SHP77 treated with DMSO at 0.1 percent for 48 hours (cell line): ENCODE measurements at regions not wholly inside any gene's neighbourhood (a gene's known extent, or its start where the extent isn't known, plus 50 kb on each side); places are given as distances from the start of the nearest gene placed in this dataset.
"Not testable (repeated sequence)": the region's sequence is repeated elsewhere in the genome, so short reads cannot be mapped to it uniquely, and the experiment has no call there.

ENCODE experiments used
- DNase-seq: peaks from one replicate; lab custom pipeline; 2025; lab: John Stamatoyannopoulos, UW

DNA sequence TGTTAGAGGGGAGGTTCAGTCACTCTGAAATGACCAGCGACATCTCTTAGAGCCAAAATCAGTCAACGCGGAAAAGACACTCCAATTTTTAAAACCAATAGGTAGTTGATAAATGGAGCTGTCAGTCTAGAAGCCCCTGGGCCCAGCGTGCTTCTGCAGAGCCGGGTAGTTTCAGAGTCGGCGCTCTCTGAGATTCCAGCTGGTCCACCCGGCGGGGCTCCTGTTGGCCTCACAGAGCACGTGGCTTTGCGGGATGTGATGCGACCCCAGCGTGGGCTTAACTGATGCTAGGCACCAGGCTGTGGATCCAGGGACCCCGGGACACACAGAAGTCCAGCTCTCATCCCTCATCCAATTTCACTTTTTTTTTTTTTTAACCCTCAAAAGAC, 245.9 kb downstream of the BCL2L11 start:
- DNase-seq: not testable (repeated sequence)

DNA sequence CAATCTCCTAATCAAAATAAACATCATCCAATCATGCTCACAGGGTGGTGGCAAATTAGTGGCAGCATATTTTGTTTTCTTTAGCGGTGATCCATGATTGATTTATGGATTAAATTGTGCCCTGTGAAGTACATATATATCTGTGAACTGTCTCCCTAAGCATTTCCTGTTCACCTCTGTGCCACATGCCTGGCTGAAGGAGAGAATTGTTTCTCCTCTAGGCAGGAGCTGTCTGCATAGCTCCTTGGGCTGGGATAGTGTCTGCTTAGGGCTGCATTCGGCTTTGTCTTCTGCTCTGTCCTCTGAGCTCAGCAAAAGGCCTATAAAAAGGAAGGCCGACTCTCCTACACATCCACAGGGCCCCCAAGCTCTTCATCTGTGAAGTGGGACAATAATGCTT, 246.4 kb downstream of the BCL2L11 start:
- not testable (repeated sequence) for DNase-seq

GRCh38 chr2:111367871-111368270, 247.2 kb downstream of the BCL2L11 start:
- DNase-seq: not testable (repeated sequence)

- not testable (repeated sequence) for DNase-seq
Measured at GRCh38 chr2:111368288-111368687, 247.6 kb downstream of the BCL2L11 start.

DNA sequence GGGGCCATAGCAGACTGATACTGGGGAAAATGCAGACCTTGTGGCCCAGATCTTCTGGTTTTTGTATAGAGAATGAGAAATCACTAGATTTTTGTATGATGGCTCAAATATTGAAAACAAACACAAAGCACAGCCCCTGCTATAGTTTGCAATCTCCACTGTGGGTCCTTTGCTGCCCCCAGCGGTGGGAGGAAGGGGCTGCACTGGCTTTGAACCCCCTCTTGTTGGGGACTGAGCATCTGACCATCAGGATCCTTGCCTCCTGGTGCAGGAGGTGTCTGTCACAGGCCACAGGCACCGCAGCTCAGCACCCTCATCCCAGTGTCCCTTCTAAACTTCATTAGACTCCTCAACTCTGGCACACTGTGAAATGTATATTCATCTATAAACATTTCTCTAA, 252.3 kb downstream of the BCL2L11 start:
- DNase-seq: not testable (repeated sequence)

DNA sequence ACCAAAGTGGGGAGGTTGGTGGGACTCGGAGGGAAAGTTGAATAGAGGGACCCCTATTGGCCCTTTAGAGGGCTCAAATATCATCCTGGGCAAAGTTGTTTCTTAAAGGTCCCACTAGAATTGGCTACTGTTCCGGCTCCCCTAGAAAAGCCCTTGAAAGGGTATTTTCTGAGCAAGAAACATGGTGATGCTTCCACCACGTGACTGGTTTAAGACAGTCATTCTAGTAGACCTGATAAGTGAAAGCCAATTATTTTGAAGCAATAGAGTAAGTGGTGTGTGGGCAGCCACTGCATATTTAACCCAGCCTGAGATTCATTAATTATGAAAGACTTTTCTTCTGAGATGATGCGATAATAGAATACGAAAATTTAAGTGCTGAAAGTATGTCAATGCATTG, 253.3 kb downstream of the BCL2L11 start:
- DNase-seq: not testable (repeated sequence)

DNA sequence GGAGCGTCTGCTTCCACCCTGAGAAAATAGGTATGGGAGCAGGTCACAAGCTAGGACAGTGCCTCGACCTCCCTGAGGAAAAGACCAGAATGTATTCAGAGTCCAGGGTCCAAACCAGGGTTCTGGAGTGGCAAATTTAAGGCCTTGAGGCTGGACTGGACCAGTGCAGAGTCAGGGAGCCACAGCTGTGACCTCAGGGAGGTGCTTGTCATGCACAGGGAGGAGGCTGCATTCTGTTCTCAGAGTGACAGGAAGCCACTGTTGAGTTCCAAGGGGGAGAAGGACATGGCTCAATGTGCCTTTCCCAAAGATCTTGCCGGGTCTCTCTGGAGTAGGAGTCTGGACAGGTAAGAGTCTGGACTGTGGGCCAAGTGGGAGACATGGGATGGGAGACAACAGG, 254.0 kb downstream of the BCL2L11 start:
- DNase-seq: not testable (repeated sequence)

- DNase-seq: not testable (repeated sequence)
Measured at GRCh38 chr2:111375320-111375883, 254.7 kb downstream of the BCL2L11 start.

DNA sequence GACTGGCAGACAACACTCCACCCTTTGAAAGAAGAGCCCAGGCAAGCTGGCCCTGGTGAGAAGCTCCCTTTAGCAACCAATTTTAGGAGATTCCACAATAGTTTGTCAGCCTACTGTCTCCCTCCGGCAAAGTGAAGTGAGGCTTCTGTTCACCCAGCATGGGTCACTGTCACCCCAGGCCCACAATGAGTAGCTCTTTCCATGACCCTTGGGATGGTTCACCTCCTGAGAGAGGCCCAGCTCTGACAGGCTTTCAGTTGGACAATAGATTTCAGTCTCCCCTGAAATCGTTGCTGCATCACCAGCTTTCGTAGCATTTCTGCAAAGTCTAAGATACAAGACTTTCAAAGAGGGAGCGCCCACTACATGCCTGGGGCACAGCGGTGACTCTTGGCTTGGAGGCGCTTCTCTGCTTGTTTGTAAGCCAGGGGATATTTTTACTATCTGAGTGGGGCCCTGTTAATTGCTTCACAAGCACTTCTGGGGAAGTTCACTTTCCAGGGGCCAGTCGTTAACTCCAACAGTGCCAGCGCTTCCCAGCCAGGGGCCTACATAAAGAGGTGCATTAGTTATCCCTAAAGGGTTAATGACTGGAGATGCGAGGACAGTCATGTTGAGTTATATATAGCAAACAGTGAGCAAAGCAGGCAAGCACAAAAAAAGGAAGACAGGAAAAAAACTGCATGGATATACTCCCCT, 255.7 kb downstream of the BCL2L11 start:
- DNase-seq: not testable (repeated sequence)

DNA sequence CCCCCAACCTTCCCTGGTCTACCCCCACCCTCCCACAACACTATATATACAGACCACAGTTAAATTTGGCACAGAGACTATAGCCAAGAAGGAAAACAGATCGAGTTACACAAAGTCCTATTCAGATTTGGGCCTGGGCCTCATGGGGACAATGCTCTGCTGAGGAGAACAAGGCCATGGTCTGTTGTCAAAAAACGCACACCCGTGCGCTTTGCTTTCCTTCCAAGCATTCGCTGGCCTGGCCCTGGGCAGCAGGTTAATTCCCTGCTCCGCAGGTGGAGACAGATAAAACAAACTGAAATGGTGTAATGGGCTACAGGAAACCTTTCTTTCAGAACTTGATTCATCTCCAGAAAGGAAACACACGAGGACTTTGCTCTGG, 256.2 kb downstream of the BCL2L11 start:
- DNase-seq: not testable (repeated sequence)

- DNase-seq: not testable (repeated sequence)
Measured at GRCh38 chr2:111377386-111377959, 256.8 kb downstream of the BCL2L11 start.

DNA sequence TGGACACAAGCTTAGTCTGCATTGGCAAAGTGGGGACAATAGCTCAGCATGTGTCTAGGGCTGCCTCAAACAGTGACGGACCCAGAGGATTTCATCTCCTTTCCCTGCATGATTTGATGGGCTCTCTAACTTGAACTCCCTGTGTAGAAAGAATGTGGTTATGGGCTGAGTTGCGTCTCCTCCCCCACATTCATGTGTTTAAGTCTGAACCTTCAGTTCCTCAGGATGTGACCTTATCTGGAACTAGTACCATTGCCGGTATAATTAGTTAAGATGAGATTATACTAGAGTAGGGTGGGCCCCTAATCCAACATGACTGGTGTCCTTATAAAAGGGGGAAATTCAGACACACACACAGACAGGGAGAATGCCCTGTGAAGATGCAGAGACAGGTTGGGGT, 257.6 kb downstream of the BCL2L11 start:
- not testable (repeated sequence) for DNase-seq

DNA sequence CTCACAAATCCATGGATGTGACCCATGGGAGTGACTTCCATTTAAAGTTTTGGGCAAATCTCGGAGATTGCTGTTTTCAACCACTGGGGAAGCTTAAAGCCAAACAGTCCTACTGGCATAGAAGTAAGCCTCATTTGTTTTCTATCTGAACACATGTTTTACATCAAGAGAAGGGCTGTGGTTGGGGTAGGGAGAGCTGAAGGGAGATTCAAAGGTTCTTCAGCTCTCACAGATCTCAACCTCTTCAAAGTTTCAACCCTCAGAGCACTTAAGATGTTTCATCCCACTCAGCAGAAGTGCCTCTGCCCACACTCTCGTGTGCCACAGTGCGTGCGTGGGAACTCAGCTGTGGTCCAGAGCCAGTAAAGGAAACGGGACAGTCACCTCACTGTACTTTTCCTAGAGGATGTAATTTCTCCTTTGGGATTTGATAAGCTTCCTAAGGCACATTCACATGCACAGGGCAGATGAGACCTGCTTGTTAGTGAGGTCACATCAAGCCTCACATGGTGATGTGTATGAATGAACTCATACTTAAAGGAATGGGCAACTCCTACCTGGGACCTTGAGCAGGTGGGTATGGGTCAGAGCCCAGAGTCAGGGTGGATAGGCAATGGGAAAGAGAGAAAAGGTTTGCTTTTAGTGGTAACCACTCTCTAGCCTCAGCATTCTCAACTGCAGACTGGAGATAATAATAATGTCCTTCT, 260.2 kb downstream of the BCL2L11 start:
- DNase-seq: not testable (repeated sequence)

DNA sequence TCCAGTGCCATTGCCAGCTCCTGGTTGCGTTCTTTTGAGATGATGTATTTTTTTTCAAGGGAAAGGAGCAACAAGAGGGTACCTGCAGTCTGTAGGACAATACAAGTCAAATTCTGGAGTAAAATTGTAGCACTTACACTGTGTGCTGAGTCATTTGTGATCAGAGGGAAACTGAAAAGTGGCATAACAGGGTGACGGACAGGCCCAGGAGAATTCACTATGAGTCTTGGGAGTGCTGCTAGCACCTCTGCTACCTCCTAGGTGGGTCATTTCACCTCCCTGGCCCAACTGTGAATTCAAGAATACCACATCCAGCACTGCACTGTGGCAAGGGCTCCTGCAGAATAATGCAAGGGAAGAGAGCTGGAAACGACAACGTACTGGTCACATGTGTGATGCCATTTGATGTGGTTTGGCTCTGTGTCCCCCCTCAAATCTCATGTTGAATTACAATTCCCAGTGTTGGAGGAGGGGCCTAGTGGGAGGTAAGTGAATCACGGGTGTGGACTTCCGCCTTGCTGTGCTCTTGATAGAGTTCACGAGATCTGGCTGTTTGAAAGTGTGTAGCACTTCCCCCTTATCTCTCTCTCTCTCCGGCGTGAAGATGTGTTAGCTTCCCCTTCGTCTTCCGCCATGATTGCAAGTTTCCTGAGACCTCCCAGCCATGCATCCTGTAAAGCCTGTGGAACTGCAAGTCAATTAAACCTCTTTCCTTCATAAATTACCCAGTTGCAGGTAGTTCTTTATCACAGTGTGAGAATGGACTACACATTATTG, 261.0 kb downstream of the BCL2L11 start:
- not testable (repeated sequence) for DNase-seq

- DNase-seq: not testable (repeated sequence)
Measured at GRCh38 chr2:111382507-111382906, 261.8 kb downstream of the BCL2L11 start.

DNA sequence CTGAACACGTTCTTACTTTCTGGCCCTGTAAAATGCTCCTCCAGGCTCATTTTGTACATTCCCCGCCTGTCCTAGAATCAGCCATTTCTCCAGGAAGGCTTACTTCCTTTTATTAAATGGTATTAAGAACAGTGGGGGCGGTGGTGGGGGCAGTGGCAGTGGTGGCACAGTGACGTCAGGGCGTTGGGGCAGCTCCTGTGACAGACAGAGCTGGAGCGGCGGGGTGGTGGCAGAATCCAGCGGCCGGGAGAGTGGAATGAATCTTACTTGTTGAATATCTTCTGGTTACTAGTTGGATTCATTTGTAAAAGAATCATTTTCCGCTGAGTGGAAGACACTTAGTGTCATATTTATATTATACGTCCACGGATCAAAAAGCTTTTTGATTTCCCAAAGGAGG, 262.6 kb downstream of the BCL2L11 start:
- DNase-seq: not testable (repeated sequence)

DNA sequence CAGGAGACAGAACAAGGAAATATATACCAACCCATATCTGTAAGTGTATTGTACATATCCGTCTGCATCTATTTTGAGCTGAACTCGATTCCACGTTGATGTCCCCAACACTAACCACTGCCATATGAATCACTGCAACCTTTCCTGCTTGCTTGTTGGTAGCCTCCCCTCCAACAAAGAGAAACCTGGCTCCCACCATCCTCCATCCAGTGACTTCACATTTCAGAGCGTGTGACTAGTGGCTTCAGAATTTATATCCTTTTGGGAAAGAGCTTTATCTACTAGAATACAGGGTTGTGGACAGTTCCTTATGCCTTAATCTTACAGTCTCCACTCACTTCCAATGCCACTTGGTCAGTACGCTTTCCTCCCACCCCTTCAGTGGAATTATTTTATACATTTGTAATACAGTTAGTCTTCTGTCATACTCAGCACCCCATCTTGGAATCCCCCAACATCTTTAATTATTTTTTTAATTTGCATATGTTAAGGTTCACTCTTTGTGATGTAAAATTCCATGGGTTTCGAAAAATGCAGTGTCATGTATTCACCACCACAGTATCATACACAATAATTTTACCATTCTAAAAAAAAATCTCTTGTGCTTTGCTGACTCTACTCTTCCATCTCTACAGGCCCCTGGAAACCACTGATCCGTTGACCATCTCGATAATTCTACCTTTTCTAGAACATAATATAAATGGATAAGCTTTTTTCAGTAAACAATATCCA, 264.7 kb downstream of the BCL2L11 start:
- not testable (repeated sequence) for DNase-seq

DNA sequence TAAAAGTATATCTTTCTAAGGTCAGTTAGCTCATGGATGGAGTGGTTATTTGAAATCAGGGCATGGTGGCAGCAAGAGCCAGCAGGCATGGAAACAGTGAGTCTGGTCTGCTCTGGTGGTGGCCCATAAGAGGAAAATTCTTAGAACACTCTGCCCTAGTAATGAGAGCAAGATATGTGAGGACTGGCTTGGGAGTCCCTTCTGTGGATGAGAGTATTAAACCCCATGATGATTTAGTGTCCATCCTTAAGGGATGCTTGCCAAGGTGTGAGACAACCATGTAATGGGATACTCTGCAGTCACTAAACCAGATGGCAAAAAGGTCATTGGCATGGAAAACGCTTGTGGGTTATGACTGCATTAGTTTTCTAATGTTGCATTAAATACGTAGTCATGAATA, 269.9 kb downstream of the BCL2L11 start:
- DNase-seq: not testable (repeated sequence)

DNA sequence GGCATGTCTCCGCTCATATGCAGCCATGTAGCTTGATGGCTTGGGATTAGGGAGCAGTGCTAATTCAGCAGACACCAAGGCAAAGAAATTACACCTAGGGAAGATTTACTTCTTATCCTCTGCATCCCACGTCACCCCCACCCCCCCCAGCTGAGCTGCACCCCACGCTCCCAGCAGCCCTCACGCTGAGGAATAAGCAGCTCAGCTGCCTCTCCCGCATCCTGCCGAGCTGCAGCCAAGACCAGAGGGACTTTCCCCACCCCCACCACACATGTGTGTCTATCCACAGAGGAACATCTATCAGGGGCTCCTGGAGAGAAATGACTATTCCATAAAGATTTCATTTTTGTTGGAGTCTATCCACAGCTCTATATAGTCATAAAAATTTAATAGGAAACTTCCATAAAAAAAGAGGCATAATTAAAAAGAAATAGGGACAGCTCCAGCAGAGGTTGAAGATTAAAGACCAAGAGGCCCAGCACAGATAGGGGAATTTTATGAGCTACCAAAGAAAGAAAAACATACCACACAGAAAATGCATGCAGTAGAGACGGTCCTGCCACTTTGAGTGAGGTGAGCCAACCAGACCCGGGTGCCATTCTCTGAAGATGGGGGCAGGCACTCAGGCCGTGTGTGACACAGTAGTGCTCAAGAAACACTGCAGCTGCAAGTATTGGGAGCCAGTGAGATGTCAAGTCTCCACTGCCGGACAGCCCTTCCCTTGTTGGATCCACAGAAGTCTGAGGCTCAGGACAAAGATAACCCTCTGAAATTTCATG, 274.8 kb downstream of the BCL2L11 start:
- not testable (repeated sequence) for DNase-seq

GRCh38 chr2:111400598-111401253, 280.0 kb downstream of the BCL2L11 start:
- DNase-seq: not testable (repeated sequence)
